Upper lobe of left lung (tissue), 6 donors: ENCODE measurements at regions not wholly inside any gene's neighbourhood (a gene's known extent, or its start where the extent isn't known, plus 50 kb on each side); places are given as distances from the start of the nearest gene placed in this dataset.
A peak's percentile ranks its signal among the peaks of the same experiment; 100 is the strongest.

ENCODE experiments used
- ATAC-seq, 2 donors: fragments of 200-7000 bp; cut with Tn5 transposase; one replicate each; pipeline ENCODE4 v1.9.1; 2022; ENCODE audit warnings: mild to moderate bottlenecking in 2 of 2, moderate library complexity in 2 of 2; ENCODE audit not compliant: low FRiP score in 2 of 2
- DNase-seq, 2 donors: peaks; one replicate each; pipeline ENCODE4 v3.0.0-alpha.2; 2019 to 2020
- H3K27ac ChIP-seq, 4 donors: fragments of 200-600 bp; sonication (generic); one replicate each; pipeline ENCODE4 v1.5.1; 2016 to 2019
- H3K27me3 ChIP-seq, 4 donors: fragments of 200-600 bp; sonication (generic); one replicate each; pipeline ENCODE4 v1.5.1; 2017 to 2019
- H3K36me3 ChIP-seq, 4 donors: fragments of 200-600 bp; sonication (generic); one replicate each; pipeline ENCODE4 v1.5.1; 2016 to 2019
- H3K4me1 ChIP-seq, 4 donors: fragments of 200-600 bp; sonication (generic); one replicate each; pipeline ENCODE4 v1.5.1; 2018 to 2019
- H3K4me3 ChIP-seq, 4 donors: fragments of 200-600 bp; sonication (generic); one replicate each; pipeline ENCODE4 v1.5.1; 2017 to 2019; ENCODE audit warnings: mild to moderate bottlenecking in 2 of 4, moderate library complexity in 1 of 4
- H3K9me3 ChIP-seq, 4 donors: fragments of 200-600 bp; sonication (generic); one replicate each; pipeline ENCODE4 v1.5.1; 2018 to 2019
- EP300 ChIP-seq, 4 donors: sonication (generic); formaldehyde crosslinking; IDR thresholded peaks; one replicate each; pipeline ENCODE4 v1.5.1; 2017; ENCODE audit warnings: antibody characterized with exemption in 4 of 4, control low read depth in 2 of 4
- POLR2A ChIP-seq, 4 donors: fragments of 450-650 bp; IDR thresholded peaks; one replicate each; pipeline ENCODE4 v1.5.1; 2016 to 2017; ENCODE audit warnings: antibody characterized with exemption in 4 of 4, mild to moderate bottlenecking in 2 of 4
- POLR2AphosphoS5 ChIP-seq, 2 donors: sonication (generic); formaldehyde crosslinking; IDR thresholded peaks; one replicate each; pipeline ENCODE4 v1.5.1; 2017; ENCODE audit warnings: antibody characterized with exemption in 2 of 2
- WGBS, 2 donors: methylation state at CpG; one replicate each; pipeline ENCODE4 v1.1.5; 2017 to 2018; 5-methylcytosine and 5-hydroxymethylcytosine counted together
- TF ChIP-seq, protein P1 (sequence below), 6 experiments: fragments of 450-650 bp in 4 of 6; fragments of 200-600 bp in 2 of 6; sonication (generic) in 2 of 6; IDR thresholded peaks; one replicate each; pipeline ENCODE4 v1.5.1; 2016 to 2019; ENCODE audit warnings: antibody characterized with exemption in 6 of 6
- donor health status: DM: no; HTN: no; CAD: no; lungs with moderate emphysema.
- donor health status: DM: no; HTN: yes; CAD: no; lungs with severe emphysema.

DNA sequence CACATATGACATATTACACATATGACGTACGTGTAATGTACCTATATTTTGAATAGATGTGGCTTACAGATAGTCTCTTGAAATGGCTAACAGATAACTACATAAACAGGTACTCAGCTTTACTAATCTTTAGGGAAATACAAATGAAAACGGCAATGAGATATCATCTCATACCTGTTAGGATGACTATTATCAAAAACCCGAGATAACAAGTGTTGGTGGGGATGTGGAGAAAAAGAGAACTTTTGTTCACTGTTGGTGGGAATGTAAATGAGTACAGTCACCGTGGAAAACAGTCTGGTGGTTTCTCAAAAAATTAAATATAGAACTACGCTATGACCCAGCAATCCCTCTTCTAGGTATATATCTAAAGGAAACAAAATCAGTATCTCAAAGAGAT lies 247.6 kb downstream of the ETS1 start:
- ATAC-seq (no peak), DNase-seq (no peak)
- H3K27me3 ChIP-seq: no peaks in the 10 kb centered on the region
- H3K9me3 ChIP-seq: no peaks in the 10 kb centered on the region
- H3K4me3 ChIP-seq: no peak overlapping the region
- no peaks in the 10 kb centered on the region for H3K36me3 ChIP-seq
- 90 to 92% methylated on average over 6 of the region's 6 CpGs for WGBS, 2 donors
- peak overlapping the region in 1 of 4 donors; percentile 84 for H3K27ac ChIP-seq
- TF ChIP-seq, protein P1, sequence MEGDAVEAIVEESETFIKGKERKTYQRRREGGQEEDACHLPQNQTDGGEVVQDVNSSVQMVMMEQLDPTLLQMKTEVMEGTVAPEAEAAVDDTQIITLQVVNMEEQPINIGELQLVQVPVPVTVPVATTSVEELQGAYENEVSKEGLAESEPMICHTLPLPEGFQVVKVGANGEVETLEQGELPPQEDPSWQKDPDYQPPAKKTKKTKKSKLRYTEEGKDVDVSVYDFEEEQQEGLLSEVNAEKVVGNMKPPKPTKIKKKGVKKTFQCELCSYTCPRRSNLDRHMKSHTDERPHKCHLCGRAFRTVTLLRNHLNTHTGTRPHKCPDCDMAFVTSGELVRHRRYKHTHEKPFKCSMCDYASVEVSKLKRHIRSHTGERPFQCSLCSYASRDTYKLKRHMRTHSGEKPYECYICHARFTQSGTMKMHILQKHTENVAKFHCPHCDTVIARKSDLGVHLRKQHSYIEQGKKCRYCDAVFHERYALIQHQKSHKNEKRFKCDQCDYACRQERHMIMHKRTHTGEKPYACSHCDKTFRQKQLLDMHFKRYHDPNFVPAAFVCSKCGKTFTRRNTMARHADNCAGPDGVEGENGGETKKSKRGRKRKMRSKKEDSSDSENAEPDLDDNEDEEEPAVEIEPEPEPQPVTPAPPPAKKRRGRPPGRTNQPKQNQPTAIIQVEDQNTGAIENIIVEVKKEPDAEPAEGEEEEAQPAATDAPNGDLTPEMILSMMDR (IDR thresholded peaks at IDR 0.05): no peak
- no peak for TF ChIP-seq POLR2AphosphoS5 (IDR thresholded peaks at IDR 0.05)
- TF ChIP-seq EP300 (IDR thresholded peaks at IDR 0.05): no peak
- TF ChIP-seq POLR2A (IDR thresholded peaks at IDR 0.05): no peak
- H3K4me1 ChIP-seq: peaks cover 27 to 38% (median 32%) of the 10 kb centered on the region in 4 donors

DNA sequence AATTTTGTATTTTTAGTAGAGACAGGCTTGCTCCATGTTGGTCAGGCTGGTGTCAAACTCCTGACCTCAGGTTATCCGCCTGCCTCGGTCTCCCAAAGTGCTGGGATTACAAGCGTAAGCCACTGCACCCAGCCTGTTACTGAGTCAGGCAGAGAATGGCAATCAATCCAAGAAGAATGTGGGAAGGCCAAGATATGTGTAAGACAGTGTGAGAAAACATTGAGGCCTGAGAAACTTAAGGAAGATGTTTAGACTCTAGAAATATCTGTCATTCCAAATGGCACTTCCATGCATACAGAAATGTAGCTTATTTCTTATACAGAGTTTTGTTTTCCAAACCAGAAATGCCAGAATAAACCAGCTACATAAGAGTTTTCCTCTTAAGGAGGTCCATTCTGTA lies 248.5 kb downstream of the ETS1 start:
- Histone ChIP-seq H3K4me1 (peaks cover 27 to 44% (median 34%) of the 10 kb centered on the region in 4 donors), H3K27me3 (no peaks in the 10 kb centered on the region), H3K36me3 (no peaks in the 10 kb centered on the region), H3K27ac (no peak overlapping the region), H3K4me3 (no peak overlapping the region), H3K9me3 (no peaks in the 10 kb centered on the region)
- TF ChIP-seq, protein P1 (IDR thresholded peaks at IDR 0.05): no peak
- TF ChIP-seq EP300 (IDR thresholded peaks at IDR 0.05) (no peak), POLR2A (IDR thresholded peaks at IDR 0.05) (no peak), POLR2AphosphoS5 (IDR thresholded peaks at IDR 0.05) (no peak)
- DNase-seq (no peak), ATAC-seq (no peak)
- 95 to 100% methylated on average over 2 to 3 of the region's 3 CpGs for WGBS, 2 donors

DNA sequence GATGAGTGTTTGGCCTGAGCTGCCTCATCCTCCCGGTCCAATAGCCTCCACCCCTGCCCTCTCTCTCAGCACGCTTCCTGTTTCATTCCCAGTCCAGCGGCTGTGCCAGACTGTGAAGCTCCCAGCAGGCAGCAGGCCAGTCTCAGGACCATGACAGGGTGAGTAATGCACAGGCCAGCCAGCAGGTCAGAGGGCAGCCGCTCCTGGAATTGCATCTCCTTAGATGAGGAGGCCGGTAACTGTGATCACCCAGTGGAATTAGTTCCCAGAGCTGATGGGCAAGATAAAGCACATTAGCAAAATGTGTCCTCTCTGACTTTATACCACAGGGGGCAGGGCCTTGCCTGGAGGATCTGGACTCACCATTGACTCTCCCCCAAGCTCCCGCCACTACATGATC lies 251.2 kb downstream of the ETS1 start:
- Histone ChIP-seq H3K4me3 (no peak overlapping the region), H3K27ac (peak overlapping the region; percentile 67 to 85 (median 72)), H3K9me3 (no peaks in the 10 kb centered on the region), H3K36me3 (no peaks in the 10 kb centered on the region), H3K4me1 (peaks cover 6 to 26% (median 13%) of the 10 kb centered on the region in 4 donors), H3K27me3 (no peaks in the 10 kb centered on the region)
- ATAC-seq (peak in 1 of 2 donors; percentile 73), DNase-seq (peak; percentile 24 to 51)
- 68 to 74% methylated on average over 3 to 6 of the region's 6 CpGs for WGBS, 2 donors
- TF ChIP-seq, protein P1 (IDR thresholded peaks at IDR 0.05): peak in 2 of 6 experiments; percentile 9 to 30
- TF ChIP-seq POLR2AphosphoS5 (IDR thresholded peaks at IDR 0.05) (peak; percentile 66 to 82), POLR2A (IDR thresholded peaks at IDR 0.05) (no peak), EP300 (IDR thresholded peaks at IDR 0.05) (peak in 1 of 4 donors; percentile 44)

GRCh38 chr11:128335729-128336128 lies 251.6 kb downstream of the ETS1 start:
- Histone ChIP-seq H3K4me1 (peaks cover 6 to 24% (median 12%) of the 10 kb centered on the region in 4 donors), H3K4me3 (no peak overlapping the region), H3K27me3 (no peaks in the 10 kb centered on the region), H3K36me3 (no peaks in the 10 kb centered on the region), H3K9me3 (no peaks in the 10 kb centered on the region), H3K27ac (peak overlapping the region; percentile 67 to 85 (median 72))
- ATAC-seq (no peak), DNase-seq (no peak)
- TF ChIP-seq, protein P1 (IDR thresholded peaks at IDR 0.05): no peak
- TF ChIP-seq POLR2A (IDR thresholded peaks at IDR 0.05) (no peak), POLR2AphosphoS5 (IDR thresholded peaks at IDR 0.05) (no peak), EP300 (IDR thresholded peaks at IDR 0.05) (no peak)
- 83 to 86% methylated on average over 10 of the region's 10 CpGs for WGBS, 2 donors
